ENCODE measurements at regions not wholly inside any gene's neighbourhood (a gene's known extent, or its start where the extent isn't known, plus 50 kb on each side); places are given as distances from the start of the nearest gene placed in this dataset.
"Not testable (repeated sequence)": the region's sequence is repeated elsewhere in the genome, so short reads cannot be mapped to it uniquely, and the experiment has no call there.

GRCh38 chr2:235105821-235106359 is 154.1 kb downstream of the SH3BP4 start:
- H3K36me3 ChIP-seq (ENCODE audit: control insufficient read depth, insufficient read depth, low read length) = no peaks in the 10 kb centered on the region
- H3K4me1 ChIP-seq (ENCODE audit: control insufficient read depth, insufficient read depth, low read length) = no peaks in the 10 kb centered on the region
- H3K9me3 ChIP-seq (ENCODE audit: control insufficient read depth, insufficient read depth, low read length) = no peaks in the 10 kb centered on the region
- H3K4me3 ChIP-seq (ENCODE audit: low read depth, low read length) = no peak overlapping the region
- no peak overlapping the region for H3K9ac ChIP-seq (ENCODE audit: low read depth, low read length)
- H3K27me3 ChIP-seq (ENCODE audit: control insufficient read depth, insufficient read depth, low read length) = no peaks in the 10 kb centered on the region

- no peaks in the 10 kb centered on the region for H3K4me1 ChIP-seq (ENCODE audit: control insufficient read depth, insufficient read depth, low read length)
- H3K9ac ChIP-seq (ENCODE audit: low read depth, low read length) = no peak overlapping the region
- H3K9me3 ChIP-seq (ENCODE audit: control insufficient read depth, insufficient read depth, low read length) = no peaks in the 10 kb centered on the region
- H3K4me3 ChIP-seq (ENCODE audit: low read depth, low read length) = no peak overlapping the region
- H3K36me3 ChIP-seq (ENCODE audit: control insufficient read depth, insufficient read depth, low read length) = no peaks in the 10 kb centered on the region
- no peaks in the 10 kb centered on the region for H3K27me3 ChIP-seq (ENCODE audit: control insufficient read depth, insufficient read depth, low read length)
Measured at GRCh38 chr2:235106874-235107639, 155.2 kb downstream of the SH3BP4 start.

GRCh38 chr2:235107640-235107951 is 155.8 kb downstream of the SH3BP4 start:
- no peak overlapping the region for H3K9ac ChIP-seq (ENCODE audit: low read depth, low read length)
- no peak overlapping the region for H3K4me3 ChIP-seq (ENCODE audit: low read depth, low read length)
- no peaks in the 10 kb centered on the region for H3K27me3 ChIP-seq (ENCODE audit: control insufficient read depth, insufficient read depth, low read length)
- H3K4me1 ChIP-seq (ENCODE audit: control insufficient read depth, insufficient read depth, low read length) = no peaks in the 10 kb centered on the region
- no peaks in the 10 kb centered on the region for H3K9me3 ChIP-seq (ENCODE audit: control insufficient read depth, insufficient read depth, low read length)
- H3K36me3 ChIP-seq (ENCODE audit: control insufficient read depth, insufficient read depth, low read length) = no peaks in the 10 kb centered on the region

GRCh38 chr2:235109561-235109960 is 157.7 kb downstream of the SH3BP4 start:
- H3K4me1 ChIP-seq (ENCODE audit: control insufficient read depth, insufficient read depth, low read length); H3K9ac ChIP-seq (ENCODE audit: low read depth, low read length); H3K9me3 ChIP-seq (ENCODE audit: control insufficient read depth, insufficient read depth, low read length); H3K36me3 ChIP-seq (ENCODE audit: control insufficient read depth, insufficient read depth, low read length); H3K27me3 ChIP-seq (ENCODE audit: control insufficient read depth, insufficient read depth, low read length); H3K4me3 ChIP-seq (ENCODE audit: low read depth, low read length): not testable (repeated sequence)

- Histone ChIP-seq H3K27me3 (ENCODE audit: control insufficient read depth, insufficient read depth, low read length) (peaks cover under 1% of the 10 kb centered on the region), H3K4me1 (ENCODE audit: control insufficient read depth, insufficient read depth, low read length) (no peaks in the 10 kb centered on the region), H3K9me3 (ENCODE audit: control insufficient read depth, insufficient read depth, low read length) (no peaks in the 10 kb centered on the region), H3K36me3 (ENCODE audit: control insufficient read depth, insufficient read depth, low read length) (no peaks in the 10 kb centered on the region), H3K9ac (ENCODE audit: low read depth, low read length) (no peak overlapping the region), H3K4me3 (ENCODE audit: low read depth, low read length) (no peak overlapping the region)
Measured at GRCh38 chr2:235112365-235112764, 160.5 kb downstream of the SH3BP4 start.

- H3K4me3 ChIP-seq (ENCODE audit: low read depth, low read length) = no peak overlapping the region
- no peak overlapping the region for H3K9ac ChIP-seq (ENCODE audit: low read depth, low read length)
- no peaks in the 10 kb centered on the region for H3K36me3 ChIP-seq (ENCODE audit: control insufficient read depth, insufficient read depth, low read length)
- H3K9me3 ChIP-seq (ENCODE audit: control insufficient read depth, insufficient read depth, low read length) = no peaks in the 10 kb centered on the region
- H3K4me1 ChIP-seq (ENCODE audit: control insufficient read depth, insufficient read depth, low read length) = no peaks in the 10 kb centered on the region
- H3K27me3 ChIP-seq (ENCODE audit: control insufficient read depth, insufficient read depth, low read length) = peaks cover 7% of the 10 kb centered on the region
Measured at GRCh38 chr2:235113854-235114253, 162.0 kb downstream of the SH3BP4 start.

GRCh38 chr2:235114286-235114685 is 162.5 kb downstream of the SH3BP4 start:
- no peak overlapping the region for H3K4me3 ChIP-seq (ENCODE audit: low read depth, low read length)
- H3K27me3 ChIP-seq (ENCODE audit: control insufficient read depth, insufficient read depth, low read length) = peaks cover 7% of the 10 kb centered on the region
- H3K4me1 ChIP-seq (ENCODE audit: control insufficient read depth, insufficient read depth, low read length) = no peaks in the 10 kb centered on the region
- no peaks in the 10 kb centered on the region for H3K36me3 ChIP-seq (ENCODE audit: control insufficient read depth, insufficient read depth, low read length)
- H3K9me3 ChIP-seq (ENCODE audit: control insufficient read depth, insufficient read depth, low read length) = no peaks in the 10 kb centered on the region
- no peak overlapping the region for H3K9ac ChIP-seq (ENCODE audit: low read depth, low read length)

- Histone ChIP-seq H3K27me3 (ENCODE audit: control insufficient read depth, insufficient read depth, low read length) (peaks cover 13% of the 10 kb centered on the region), H3K36me3 (ENCODE audit: control insufficient read depth, insufficient read depth, low read length) (no peaks in the 10 kb centered on the region), H3K4me1 (ENCODE audit: control insufficient read depth, insufficient read depth, low read length) (no peaks in the 10 kb centered on the region), H3K9ac (ENCODE audit: low read depth, low read length) (no peak overlapping the region), H3K9me3 (ENCODE audit: control insufficient read depth, insufficient read depth, low read length) (no peaks in the 10 kb centered on the region), H3K4me3 (ENCODE audit: low read depth, low read length) (no peak overlapping the region)
Measured at GRCh38 chr2:235115521-235115920, 163.7 kb downstream of the SH3BP4 start.

- H3K27me3 ChIP-seq (ENCODE audit: control insufficient read depth, insufficient read depth, low read length) = peaks cover 24% of the 10 kb centered on the region
- H3K9ac ChIP-seq (ENCODE audit: low read depth, low read length) = no peak overlapping the region
- no peaks in the 10 kb centered on the region for H3K9me3 ChIP-seq (ENCODE audit: control insufficient read depth, insufficient read depth, low read length)
- H3K4me1 ChIP-seq (ENCODE audit: control insufficient read depth, insufficient read depth, low read length) = no peaks in the 10 kb centered on the region
- H3K36me3 ChIP-seq (ENCODE audit: control insufficient read depth, insufficient read depth, low read length) = no peaks in the 10 kb centered on the region
- no peak overlapping the region for H3K4me3 ChIP-seq (ENCODE audit: low read depth, low read length)
Measured at GRCh38 chr2:235116885-235117492, 165.2 kb downstream of the SH3BP4 start.

GRCh38 chr2:235126768-235127167 is 175.0 kb downstream of the SH3BP4 start:
- Histone ChIP-seq H3K4me3 (ENCODE audit: low read depth, low read length) (no peak overlapping the region), H3K27me3 (ENCODE audit: control insufficient read depth, insufficient read depth, low read length) (peaks cover 88% of the 10 kb centered on the region), H3K9ac (ENCODE audit: low read depth, low read length) (no peak overlapping the region), H3K36me3 (ENCODE audit: control insufficient read depth, insufficient read depth, low read length) (no peaks in the 10 kb centered on the region), H3K4me1 (ENCODE audit: control insufficient read depth, insufficient read depth, low read length) (no peaks in the 10 kb centered on the region), H3K9me3 (ENCODE audit: control insufficient read depth, insufficient read depth, low read length) (no peaks in the 10 kb centered on the region)

GRCh38 chr2:235127931-235128330 is 176.1 kb downstream of the SH3BP4 start:
- Histone ChIP-seq H3K9ac (ENCODE audit: low read depth, low read length) (no peak overlapping the region), H3K4me1 (ENCODE audit: control insufficient read depth, insufficient read depth, low read length) (no peaks in the 10 kb centered on the region), H3K27me3 (ENCODE audit: control insufficient read depth, insufficient read depth, low read length) (peaks cover 81% of the 10 kb centered on the region), H3K4me3 (ENCODE audit: low read depth, low read length) (no peak overlapping the region), H3K9me3 (ENCODE audit: control insufficient read depth, insufficient read depth, low read length) (no peaks in the 10 kb centered on the region), H3K36me3 (ENCODE audit: control insufficient read depth, insufficient read depth, low read length) (no peaks in the 10 kb centered on the region)

- no peaks in the 10 kb centered on the region for H3K36me3 ChIP-seq (ENCODE audit: control insufficient read depth, insufficient read depth, low read length)
- peaks cover 66% of the 10 kb centered on the region for H3K27me3 ChIP-seq (ENCODE audit: control insufficient read depth, insufficient read depth, low read length)
Measured at GRCh38 chr2:235129850-235130249, 178.0 kb downstream of the SH3BP4 start.

More at GRCh38 chr2:235129850-235130249, 178.0 kb downstream of the SH3BP4 start:
- H3K9me3 ChIP-seq (ENCODE audit: control insufficient read depth, insufficient read depth, low read length) = no peaks in the 10 kb centered on the region
- H3K4me3 ChIP-seq (ENCODE audit: low read depth, low read length) = no peak overlapping the region
- H3K4me1 ChIP-seq (ENCODE audit: control insufficient read depth, insufficient read depth, low read length) = peaks cover 2% of the 10 kb centered on the region
- H3K9ac ChIP-seq (ENCODE audit: low read depth, low read length) = no peak overlapping the region

Data from iPS-15b (cell line).